ENCODE measurements at regions not wholly inside any gene's neighbourhood (a gene's known extent, or its start where the extent isn't known, plus 50 kb on each side); places are given as distances from the start of the nearest gene placed in this dataset.
"Not testable (repeated sequence)": the region's sequence is repeated elsewhere in the genome, so short reads cannot be mapped to it uniquely, and the experiment has no call there.

GRCh38 chr12:124223733-124224138 lies 71.2 kb upstream of the RFLNA start:
- not testable (repeated sequence) for TF ChIP-seq POLR2A (IDR thresholded peaks at IDR 0.05; ENCODE audit: low read length); CTCF (IDR thresholded peaks at IDR 0.05); JUN (IDR thresholded peaks at IDR 0.05); REST (IDR thresholded peaks at IDR 0.05); MYC (IDR thresholded peaks at IDR 0.05; ENCODE audit: borderline replicate concordance, low read length); RAD21 (conservative IDR thresholded peaks at IDR 0.05 in 1 of 2, IDR thresholded peaks at IDR 0.05 in 1 of 2); CHD2 (IDR thresholded peaks at IDR 0.05; ENCODE audit: low read length, partially characterized antibody); SMC3 (IDR thresholded peaks at IDR 0.05); FOXS1 (CRISPR knock-in tag; IDR thresholded peaks at IDR 0.05); KDM5A (IDR thresholded peaks at IDR 0.05); EP300 (IDR thresholded peaks at IDR 0.05); CHD4 (IDR thresholded peaks at IDR 0.05; ENCODE audit: borderline replicate concordance)
